Activated T-helper 1 cell treated with anti-CD3 and anti-CD28 coated beads, Interleukin-12 subunit alpha, Interleukin-12 subunit beta, Interleukin-2, Interleukin-4 antibody, amounts not matched to agents 30 ng/mL and 10 ng/mL and 1 ng/mL, durations not matched to agents 14 hours and 24 hours and 36 hours (primary cell): ENCODE measurements at regions not wholly inside any gene's neighbourhood (a gene's known extent, or its start where the extent isn't known, plus 50 kb on each side); places are given as distances from the start of the nearest gene placed in this dataset.
"Not testable (repeated sequence)": the region's sequence is repeated elsewhere in the genome, so short reads cannot be mapped to it uniquely, and the experiment has no call there.

ENCODE experiments used
- DNase-seq: peaks from one replicate; pipeline ENCODE4 v3.0.0; 2021; ENCODE audit warnings: low spot score
- H3K27ac Mint-ChIP-seq: one replicate; pipeline ENCODE4 v1.8.0; 2021; ENCODE audit warnings: mild to moderate bottlenecking, mixed read lengths
- H3K27me3 Mint-ChIP-seq: one replicate; pipeline ENCODE4 v1.8.0; 2022; ENCODE audit warnings: mild to moderate bottlenecking, moderate library complexity, mixed read lengths; ENCODE audit not compliant: insufficient read depth
- H3K36me3 Mint-ChIP-seq: one replicate; pipeline ENCODE4 v1.8.0; 2021; ENCODE audit warnings: low read depth, mixed read lengths
- H3K4me1 Mint-ChIP-seq: one replicate; pipeline ENCODE4 v1.8.0; 2021; ENCODE audit warnings: low read depth, mixed read lengths
- H3K4me3 Mint-ChIP-seq: one replicate; pipeline ENCODE4 v1.8.0; 2021; ENCODE audit warnings: mild to moderate bottlenecking, moderate library complexity, mixed read lengths
- H3K9me3 Mint-ChIP-seq: one replicate; pipeline ENCODE4 v1.8.0; 2021; ENCODE audit warnings: mixed read lengths
- intact Hi-C: fragments of 100-400 bp; cut with micrococcal nuclease; formaldehyde crosslinking; loops from one replicate; pipeline ENCODE4 v1.15.1; 2024

GRCh38 chr1:19557609-19558051, 72.3 kb upstream of the CAPZB start:
- DNase-seq: no peak
- Mint-ChIP-seq H3K4me3 (no peak overlapping the region), H3K27me3 (peaks cover 19% of the 10 kb centered on the region), H3K4me1 (no peaks in the 10 kb centered on the region), H3K9me3 (peaks cover under 1% of the 10 kb centered on the region), H3K36me3 (no peaks in the 10 kb centered on the region), H3K27ac (no peak overlapping the region)
- intact Hi-C loops: no loop called here

GRCh38 chr1:19554090-19554489, 68.8 kb upstream of the CAPZB start:
- Mint-ChIP-seq H3K36me3 (no peaks in the 10 kb centered on the region), H3K4me1 (no peaks in the 10 kb centered on the region), H3K27me3 (peaks cover 17% of the 10 kb centered on the region), H3K9me3 (peaks cover 13% of the 10 kb centered on the region), H3K27ac (no peak overlapping the region), H3K4me3 (no peak overlapping the region)
- intact Hi-C loops: no loop called here
- DNase-seq: no peak

- no peak for DNase-seq
- no peak overlapping the region for H3K4me3 Mint-ChIP-seq
- peaks cover 9% of the 10 kb centered on the region for H3K27me3 Mint-ChIP-seq
- H3K27ac Mint-ChIP-seq: no peak overlapping the region
- intact Hi-C loops: no loop called here
- H3K9me3 Mint-ChIP-seq: peaks cover 20% of the 10 kb centered on the region
- no peaks in the 10 kb centered on the region for H3K4me1 Mint-ChIP-seq
- no peaks in the 10 kb centered on the region for H3K36me3 Mint-ChIP-seq
Measured at GRCh38 chr1:19552291-19553010, 67.1 kb upstream of the CAPZB start.

GRCh38 chr1:19551837-19552236, 66.5 kb upstream of the CAPZB start:
- H3K9me3 Mint-ChIP-seq: peaks cover 23% of the 10 kb centered on the region
- H3K27ac Mint-ChIP-seq, intact Hi-C loops, H3K27me3 Mint-ChIP-seq, H3K36me3 Mint-ChIP-seq, DNase-seq, H3K4me3 Mint-ChIP-seq, H3K4me1 Mint-ChIP-seq: not testable (repeated sequence)

- H3K4me1 Mint-ChIP-seq, H3K27me3 Mint-ChIP-seq, DNase-seq, H3K27ac Mint-ChIP-seq, H3K36me3 Mint-ChIP-seq, H3K4me3 Mint-ChIP-seq, intact Hi-C loops: not testable (repeated sequence)
- H3K9me3 Mint-ChIP-seq: peaks cover 35% of the 10 kb centered on the region
Measured at GRCh38 chr1:19550437-19550836, 65.1 kb upstream of the CAPZB start.

GRCh38 chr1:19547814-19548213, 62.5 kb upstream of the CAPZB start:
- H3K4me3 Mint-ChIP-seq: no peak overlapping the region
- H3K27ac Mint-ChIP-seq: no peak overlapping the region
- no peaks in the 10 kb centered on the region for H3K36me3 Mint-ChIP-seq
- H3K27me3 Mint-ChIP-seq: peaks cover 15% of the 10 kb centered on the region
- no peak for DNase-seq
- H3K9me3 Mint-ChIP-seq: peaks cover 38% of the 10 kb centered on the region
- intact Hi-C loops: no loop called here
- no peaks in the 10 kb centered on the region for H3K4me1 Mint-ChIP-seq

GRCh38 chr1:19536519-19536918, 51.2 kb upstream of the CAPZB start:
- no peak for DNase-seq
- Mint-ChIP-seq H3K9me3 (peaks cover 11% of the 10 kb centered on the region), H3K27ac (no peak overlapping the region), H3K27me3 (no peaks in the 10 kb centered on the region), H3K4me1 (no peaks in the 10 kb centered on the region), H3K36me3 (no peaks in the 10 kb centered on the region), H3K4me3 (no peak overlapping the region)
- intact Hi-C loops: no loop called here

- no peak overlapping the region for H3K4me3 Mint-ChIP-seq
- H3K36me3 Mint-ChIP-seq: no peaks in the 10 kb centered on the region
- H3K27ac Mint-ChIP-seq: no peak overlapping the region
- H3K9me3 Mint-ChIP-seq: peaks cover 14% of the 10 kb centered on the region
- no peak for DNase-seq
- H3K4me1 Mint-ChIP-seq: no peaks in the 10 kb centered on the region
- peaks cover 2% of the 10 kb centered on the region for H3K27me3 Mint-ChIP-seq
- intact Hi-C loops: no loop called here
Measured at GRCh38 chr1:19535214-19535613, 49.9 kb upstream of the CAPZB start.
